ENCODE measurements at regions not wholly inside any gene's neighbourhood (a gene's known extent, or its start where the extent isn't known, plus 50 kb on each side); places are given as distances from the start of the nearest gene placed in this dataset.
A peak's percentile ranks its signal among the peaks of the same experiment; 100 is the strongest.

- intact Hi-C loops (cut with micrococcal nuclease), result no loop called here
- TF ChIP-seq CTCF (IDR thresholded peaks at IDR 0.05; ENCODE audit: unreplicated experiment), result no peak
- Mint-ChIP-seq H3K36me3 (ENCODE audit: insufficient read depth, unreplicated experiment) (peaks cover 6% of the 10 kb centered on the region), H3K9me3 (ENCODE audit: unreplicated experiment) (no peaks in the 10 kb centered on the region), H3K27ac (ENCODE audit: low read depth, unreplicated experiment) (no peak overlapping the region), H3K4me1 (ENCODE audit: insufficient read depth, unreplicated experiment) (no peaks in the 10 kb centered on the region), H3K27me3 (ENCODE audit: insufficient read depth, unreplicated experiment) (no peaks in the 10 kb centered on the region), H3K4me3 (ENCODE audit: unreplicated experiment) (no peak overlapping the region)
- ChIA-PET POLR2A (no interaction called here), CTCF (no interaction called here)
- BruUV-seq (replicated peaks), result no TSS peak
- DNase-seq (ENCODE audit: unreplicated experiment), result no peak
Observed at GRCh38 chr5:100157066-100157465, 378.1 kb upstream of the FAM174A start.

- TF ChIP-seq CTCF (IDR thresholded peaks at IDR 0.05; ENCODE audit: unreplicated experiment), result no peak
- DNase-seq (ENCODE audit: unreplicated experiment), result no peak
- H3K27me3 Mint-ChIP-seq (ENCODE audit: insufficient read depth, unreplicated experiment), result peaks cover 56% of the 10 kb centered on the region
- H3K9me3 Mint-ChIP-seq (ENCODE audit: unreplicated experiment), result no peaks in the 10 kb centered on the region
- no peak overlapping the region for H3K4me3 Mint-ChIP-seq (ENCODE audit: unreplicated experiment)
- no peaks in the 10 kb centered on the region for H3K4me1 Mint-ChIP-seq (ENCODE audit: insufficient read depth, unreplicated experiment)
- CTCF ChIA-PET, result no interaction called here
- no peaks in the 10 kb centered on the region for H3K36me3 Mint-ChIP-seq (ENCODE audit: insufficient read depth, unreplicated experiment)
- intact Hi-C loops (cut with micrococcal nuclease), result no loop called here
- POLR2A ChIA-PET, result no interaction called here
- BruUV-seq (replicated peaks), result no TSS peak
- H3K27ac Mint-ChIP-seq (ENCODE audit: low read depth, unreplicated experiment), result no peak overlapping the region
Observed at GRCh38 chr5:100148239-100148638, 386.9 kb upstream of the FAM174A start.

GRCh38 chr5:100142607-100143006 is 392.6 kb upstream of the FAM174A start:
- Mint-ChIP-seq H3K36me3 (ENCODE audit: insufficient read depth, unreplicated experiment) (no peaks in the 10 kb centered on the region), H3K9me3 (ENCODE audit: unreplicated experiment) (no peaks in the 10 kb centered on the region), H3K27me3 (ENCODE audit: insufficient read depth, unreplicated experiment) (peaks cover 80% of the 10 kb centered on the region), H3K4me3 (ENCODE audit: unreplicated experiment) (no peak overlapping the region), H3K27ac (ENCODE audit: low read depth, unreplicated experiment) (no peak overlapping the region), H3K4me1 (ENCODE audit: insufficient read depth, unreplicated experiment) (no peaks in the 10 kb centered on the region)
- CTCF ChIA-PET, result no interaction called here
- intact Hi-C loops (cut with micrococcal nuclease), result no loop called here
- POLR2A ChIA-PET, result no interaction called here
- TF ChIP-seq CTCF (IDR thresholded peaks at IDR 0.05; ENCODE audit: unreplicated experiment), result no peak
- DNase-seq (ENCODE audit: unreplicated experiment), result no peak
- no TSS peak for BruUV-seq (replicated peaks)

GRCh38 chr5:100131161-100131560 is 404.0 kb upstream of the FAM174A start:
- intact Hi-C loops (cut with micrococcal nuclease), result no loop called here
- H3K27ac Mint-ChIP-seq (ENCODE audit: low read depth, unreplicated experiment), result no peak overlapping the region
- no peak for TF ChIP-seq CTCF (IDR thresholded peaks at IDR 0.05; ENCODE audit: unreplicated experiment)
- peak; percentile 6 for DNase-seq (ENCODE audit: unreplicated experiment)
- CTCF ChIA-PET, result no interaction called here
- POLR2A ChIA-PET, result no interaction called here
- no peaks in the 10 kb centered on the region for H3K4me1 Mint-ChIP-seq (ENCODE audit: insufficient read depth, unreplicated experiment)
- no peaks in the 10 kb centered on the region for H3K9me3 Mint-ChIP-seq (ENCODE audit: unreplicated experiment)
- no TSS peak for BruUV-seq (replicated peaks)
- H3K4me3 Mint-ChIP-seq (ENCODE audit: unreplicated experiment), result no peak overlapping the region
- H3K27me3 Mint-ChIP-seq (ENCODE audit: insufficient read depth, unreplicated experiment), result peaks cover 52% of the 10 kb centered on the region
- no peaks in the 10 kb centered on the region for H3K36me3 Mint-ChIP-seq (ENCODE audit: insufficient read depth, unreplicated experiment)
